Right renal cortex interstitium (tissue), 3 donors: ENCODE measurements at regions not wholly inside any gene's neighbourhood (a gene's known extent, or its start where the extent isn't known, plus 50 kb on each side); places are given as distances from the start of the nearest gene placed in this dataset.

Source experiments
- DNase-seq, 3 donors: peaks; one replicate each; pipeline ENCODE4 v3.0.0-alpha.2; 2013; ENCODE audit warnings: low read depth in 3 of 3, low spot score in 2 of 3

DNA sequence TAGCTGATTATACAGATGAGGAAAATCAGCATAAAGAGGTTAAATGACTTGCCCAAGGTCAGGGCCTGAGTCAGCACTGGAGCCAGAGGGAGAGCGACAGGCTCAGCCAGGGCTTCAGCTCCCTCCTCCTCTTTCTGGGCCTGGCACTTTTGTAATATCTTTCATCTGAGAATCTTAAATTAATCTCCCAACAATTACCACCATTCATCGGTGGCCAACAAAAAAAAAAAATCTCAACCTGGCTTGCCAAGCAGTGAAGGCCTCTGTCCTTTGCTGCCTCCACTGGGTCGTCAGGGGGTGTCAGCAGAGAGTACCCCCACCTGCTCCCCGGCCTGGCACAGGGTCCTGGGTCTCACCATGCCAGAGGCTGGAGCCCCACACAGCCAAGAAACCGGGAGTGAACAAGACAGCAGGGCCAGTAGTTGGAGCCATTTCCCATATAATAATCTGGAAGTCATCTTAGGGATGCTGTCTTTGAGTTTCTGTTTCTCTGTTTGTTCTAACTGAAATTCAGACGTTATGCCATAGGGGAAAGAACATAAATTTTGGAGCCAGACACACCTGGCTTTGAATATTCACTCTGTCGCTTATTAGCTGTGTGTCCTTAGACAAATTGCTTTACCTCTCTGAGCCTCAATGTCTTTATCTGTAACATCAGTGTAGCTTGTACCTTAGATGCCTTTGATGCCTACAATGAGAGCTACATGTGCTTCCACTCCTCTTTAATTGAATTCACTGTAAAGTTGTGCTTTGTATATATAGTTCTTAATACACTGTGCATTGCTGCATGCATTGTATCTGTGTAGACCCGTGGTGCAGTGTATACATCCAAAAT, 299.9 kb upstream of the MSX2 start:
- DNase-seq = no peak

DNA sequence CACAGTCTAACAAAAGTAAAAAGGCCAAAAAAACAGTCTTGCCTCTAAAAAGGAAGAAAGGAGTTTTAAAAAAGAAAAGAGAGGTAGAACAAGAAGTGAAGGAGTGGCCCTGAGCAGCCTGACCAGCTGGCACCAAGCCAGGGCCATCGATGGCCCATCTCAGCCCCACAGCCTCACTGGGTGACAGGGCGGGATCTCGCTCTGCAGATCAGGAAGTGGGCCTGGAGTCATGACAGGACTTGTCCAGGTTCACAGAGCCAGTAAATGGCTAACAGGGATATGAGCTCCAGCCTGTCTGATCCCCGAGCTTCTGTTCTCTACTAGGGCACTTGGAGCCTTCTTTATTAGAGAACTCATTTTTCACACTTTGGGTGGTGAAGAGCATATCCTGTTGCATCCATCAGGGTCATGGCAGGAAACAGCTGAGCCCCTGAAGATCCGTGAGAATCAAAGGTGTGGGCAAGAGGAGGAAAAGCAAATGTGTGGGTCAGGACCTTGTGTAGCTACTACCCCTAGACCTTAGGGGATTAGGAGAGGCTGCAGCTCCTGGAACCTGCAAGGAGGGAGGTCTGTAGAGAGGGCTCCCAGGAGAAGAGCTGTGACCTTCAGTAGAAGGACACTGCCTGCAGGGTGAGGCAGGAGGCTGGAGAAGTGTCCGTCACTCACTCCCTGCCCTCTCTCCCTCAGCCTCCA, 299.0 kb upstream of the MSX2 start:
- no peak for DNase-seq

DNA sequence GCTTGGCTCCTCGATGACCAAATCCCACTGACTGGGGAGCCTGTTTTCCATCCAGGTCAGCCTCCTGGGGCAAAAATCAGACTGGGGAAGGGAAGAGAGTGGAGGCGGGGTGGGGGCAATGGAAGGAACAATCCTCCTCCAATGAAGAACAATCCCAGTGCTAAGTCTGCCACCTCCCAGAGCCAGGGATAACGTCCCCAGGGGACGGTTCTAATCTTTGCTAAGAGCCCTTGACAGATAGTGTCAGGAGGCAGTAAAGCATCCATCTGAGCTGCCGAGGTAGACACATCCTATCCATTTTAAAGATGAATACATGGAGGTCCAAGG, 298.5 kb upstream of the MSX2 start:
- no peak for DNase-seq

DNA sequence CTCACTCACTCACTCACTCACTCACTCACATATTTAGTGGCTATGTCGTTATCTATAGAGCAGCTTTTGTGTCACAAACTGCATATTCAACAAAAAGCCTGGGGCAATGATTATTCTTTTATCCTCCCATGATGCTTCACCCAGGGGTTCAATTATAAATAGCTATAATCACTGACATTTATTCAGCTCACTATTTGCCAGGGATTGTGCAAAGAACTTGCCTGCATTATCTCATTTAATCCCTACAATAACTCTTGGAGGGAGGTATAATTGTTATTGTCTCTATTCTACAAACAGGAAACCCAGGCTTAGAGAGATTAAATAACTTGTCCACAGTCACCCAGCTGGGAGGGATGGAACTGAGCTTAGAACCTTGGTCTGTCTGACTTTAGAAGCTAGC, 298.0 kb upstream of the MSX2 start:
- DNase-seq = no peak

DNA sequence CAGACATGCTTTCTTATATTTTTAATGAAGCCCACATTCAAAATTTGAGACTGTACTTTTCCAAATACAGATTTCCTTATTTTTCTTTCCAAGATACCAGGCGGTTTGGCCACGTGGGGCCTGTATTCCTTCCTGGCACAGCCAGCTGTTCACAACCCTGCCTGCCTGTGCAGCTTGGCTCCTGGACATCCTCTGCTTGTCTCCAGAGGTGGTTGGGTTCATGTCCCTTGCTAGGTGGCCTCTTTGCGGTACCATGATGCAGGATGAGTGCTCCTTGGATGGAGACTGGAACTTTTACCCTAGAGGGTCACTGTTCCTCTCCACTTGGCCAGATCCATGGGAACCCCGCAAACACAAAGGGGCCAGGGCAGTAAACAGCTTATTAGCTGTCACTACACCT, 297.5 kb upstream of the MSX2 start:
- DNase-seq = no peak

DNA sequence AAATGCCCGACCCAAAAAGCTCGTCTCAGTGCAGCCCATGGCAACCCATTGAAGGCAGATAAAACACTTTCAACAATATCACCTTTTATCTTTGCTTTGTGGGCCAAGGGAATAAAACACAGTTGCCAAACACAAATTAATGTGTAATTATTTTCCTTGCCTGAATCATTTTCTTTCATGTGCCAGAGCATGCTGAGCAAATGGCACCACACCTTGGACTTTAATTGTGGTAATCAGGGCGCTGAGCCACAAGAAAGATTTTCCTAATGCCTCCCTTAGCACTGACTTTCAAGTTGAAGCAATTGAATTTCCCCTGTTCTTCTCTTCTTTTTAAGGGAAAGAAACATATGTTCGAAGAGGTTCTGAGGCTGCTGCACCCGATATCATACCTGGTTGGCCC, 297.1 kb upstream of the MSX2 start:
- DNase-seq = no peak

DNA sequence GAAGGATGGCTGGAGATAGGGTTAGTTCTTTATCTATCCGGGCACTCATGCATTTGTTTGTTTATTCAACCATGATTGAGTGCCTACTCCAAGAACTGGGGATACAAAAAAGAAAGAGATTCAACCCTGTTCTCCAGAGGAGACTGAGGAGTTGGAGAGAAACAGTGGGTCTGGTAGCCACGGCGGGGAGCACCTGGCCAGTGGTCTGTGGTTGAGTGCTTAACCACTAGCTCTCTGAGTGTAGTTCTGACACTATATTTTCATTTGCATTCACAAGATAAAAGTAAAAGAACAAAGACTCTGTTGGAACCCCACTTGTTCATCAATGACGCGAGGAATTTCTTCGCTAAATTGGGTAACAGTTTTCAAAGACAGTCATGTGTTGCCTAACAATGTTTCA, 295.5 kb upstream of the MSX2 start:
- DNase-seq = no peak

DNA sequence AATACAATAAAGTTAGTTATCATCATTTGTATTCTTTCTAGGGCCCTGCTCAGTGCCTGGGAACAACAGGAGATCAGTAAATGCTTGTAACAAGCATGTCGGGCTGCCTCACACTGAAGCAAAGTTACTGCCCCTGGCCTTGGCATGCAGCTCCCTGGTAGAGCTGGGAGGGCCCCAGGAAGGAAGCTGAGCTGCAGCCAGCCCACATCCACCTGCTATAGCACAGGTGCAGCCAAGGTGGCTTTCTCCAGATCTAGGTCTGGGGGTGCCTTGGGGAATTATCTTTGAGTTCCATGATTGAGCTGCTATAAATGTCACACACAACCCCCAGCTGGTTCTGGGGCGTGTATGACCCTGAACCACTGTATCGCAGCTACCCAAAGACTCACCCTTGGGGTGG, 293.4 kb upstream of the MSX2 start:
- DNase-seq = no peak

DNA sequence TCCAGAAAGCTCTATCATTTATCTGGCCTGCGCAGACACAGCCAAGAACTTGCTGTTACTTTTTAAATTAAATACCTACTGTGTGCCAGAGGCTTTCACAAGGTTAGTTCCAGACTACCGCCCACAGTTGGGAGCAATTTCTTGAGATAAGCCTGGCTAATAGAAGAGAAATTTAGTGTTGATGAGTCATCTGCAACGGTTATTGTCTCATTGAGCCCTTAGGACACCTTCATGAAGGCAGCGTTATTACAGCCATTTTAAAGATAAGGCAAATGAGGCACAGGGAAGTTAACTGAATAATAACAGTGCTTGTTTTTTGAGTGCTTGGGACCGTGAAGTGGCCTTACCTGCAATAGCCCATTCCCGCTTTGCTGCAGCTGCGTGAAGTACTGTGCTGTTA, 292.9 kb upstream of the MSX2 start:
- DNase-seq = no peak

DNA sequence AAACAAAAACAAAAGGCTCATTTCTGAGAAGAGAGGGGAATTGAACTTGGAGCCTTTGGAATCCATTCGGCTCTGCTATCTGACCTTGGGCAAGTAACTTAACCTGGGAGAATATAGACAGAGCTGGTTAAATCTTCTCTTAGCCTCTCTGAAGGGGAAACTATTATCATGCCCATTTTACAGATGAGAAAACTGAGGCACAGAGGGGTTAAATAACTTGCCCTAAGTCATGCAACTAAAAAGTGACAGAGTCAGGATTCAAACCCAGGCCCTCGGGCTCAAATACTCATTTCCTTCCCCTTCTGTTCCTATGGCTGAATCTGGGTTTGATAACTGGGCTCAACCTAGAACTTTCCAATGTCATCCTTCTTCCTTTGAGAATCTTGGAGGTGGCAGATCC, 291.3 kb upstream of the MSX2 start:
- DNase-seq = no peak

DNA sequence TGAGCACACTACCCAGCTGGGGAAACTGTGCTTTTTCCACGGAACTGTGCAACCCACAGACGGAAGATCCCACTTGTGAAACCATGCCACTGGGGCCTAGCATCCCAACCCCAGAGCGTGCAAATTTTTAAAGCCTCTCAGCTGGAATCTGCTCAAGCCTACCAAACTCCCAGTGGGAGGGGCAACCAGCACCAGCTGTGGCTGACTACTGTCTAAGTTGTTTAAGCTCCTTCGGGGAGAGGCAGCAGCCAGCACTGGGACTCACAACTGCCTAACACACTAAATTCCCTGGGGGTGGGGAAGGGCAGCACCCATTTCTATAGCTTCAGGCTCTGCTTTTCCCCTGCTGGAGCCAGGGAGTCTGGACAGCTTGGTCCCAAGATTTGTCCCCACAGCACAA, 287.6 kb upstream of the MSX2 start:
- DNase-seq = no peak

DNA sequence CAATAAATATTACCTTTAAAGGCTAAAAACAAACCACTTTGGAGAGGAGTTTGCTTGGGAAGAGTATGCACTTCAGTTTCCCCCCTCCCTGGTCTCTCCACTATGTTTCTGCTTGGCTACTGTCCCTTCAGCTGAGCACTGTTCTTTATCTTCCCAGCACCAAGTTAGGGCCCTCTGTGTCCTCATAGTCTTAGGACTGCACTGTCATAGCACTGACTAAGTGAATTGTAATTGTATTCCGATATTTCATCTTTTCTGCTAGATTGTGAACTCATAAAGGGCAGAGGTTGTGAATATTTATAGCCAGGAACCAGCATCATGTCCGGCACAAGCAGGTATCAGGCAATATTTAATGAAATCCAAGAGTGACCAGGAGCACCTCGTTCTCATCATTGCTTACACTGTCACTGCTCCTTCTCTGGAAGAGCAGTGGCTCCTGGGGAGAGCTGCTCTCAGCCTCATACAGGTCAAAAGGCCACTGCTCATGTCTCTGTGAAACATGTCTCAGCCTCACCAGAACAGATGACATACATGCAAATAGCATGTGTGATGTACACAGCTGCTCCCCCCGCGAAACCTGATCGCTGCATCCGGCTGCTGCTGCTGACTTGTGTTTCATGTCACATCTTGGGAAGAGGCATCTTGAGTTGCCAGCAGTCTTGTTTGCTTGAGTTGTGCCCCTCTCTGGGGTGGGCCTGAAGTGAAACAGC, 279.7 kb upstream of the MSX2 start:
- DNase-seq = no peak

DNA sequence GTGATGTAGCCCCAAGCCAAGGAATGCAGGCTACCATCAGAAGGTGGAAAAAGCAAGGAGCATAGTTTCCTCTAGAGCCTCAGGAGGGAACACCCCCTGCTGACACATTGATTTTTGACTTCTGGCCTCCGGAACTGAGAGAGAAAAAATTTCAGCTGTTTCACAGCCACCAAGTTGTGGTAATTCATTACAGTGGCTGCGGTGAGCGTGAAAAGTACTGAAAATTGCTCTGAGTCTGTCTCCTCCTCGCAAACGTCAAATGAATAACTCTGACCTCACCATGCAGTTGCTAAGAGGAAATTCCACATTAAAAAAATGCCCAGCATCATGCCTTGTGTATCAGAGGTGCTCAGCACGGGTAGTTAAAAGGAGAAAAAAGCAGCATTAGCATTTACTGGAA, 277.9 kb upstream of the MSX2 start:
- DNase-seq = no peak

DNA sequence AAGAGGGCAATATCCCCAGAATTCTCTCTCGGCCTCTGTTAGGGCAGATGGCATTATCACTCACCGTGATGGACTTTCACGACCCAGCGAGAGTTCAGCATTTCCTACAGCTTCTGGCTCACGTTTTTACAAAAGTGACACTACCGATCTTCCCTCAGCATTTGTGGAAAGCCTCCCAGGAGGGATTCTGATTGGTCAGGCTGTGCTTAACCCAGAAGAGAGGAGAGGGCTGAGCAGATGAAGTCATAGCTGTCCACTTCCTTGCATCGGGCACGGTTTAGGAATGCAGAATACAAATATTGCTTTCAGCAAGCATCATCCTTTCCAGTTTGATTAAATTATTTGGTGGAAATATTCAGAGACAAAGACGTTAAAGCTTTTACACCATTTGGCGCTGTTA, 277.4 kb upstream of the MSX2 start:
- DNase-seq = no peak

DNA sequence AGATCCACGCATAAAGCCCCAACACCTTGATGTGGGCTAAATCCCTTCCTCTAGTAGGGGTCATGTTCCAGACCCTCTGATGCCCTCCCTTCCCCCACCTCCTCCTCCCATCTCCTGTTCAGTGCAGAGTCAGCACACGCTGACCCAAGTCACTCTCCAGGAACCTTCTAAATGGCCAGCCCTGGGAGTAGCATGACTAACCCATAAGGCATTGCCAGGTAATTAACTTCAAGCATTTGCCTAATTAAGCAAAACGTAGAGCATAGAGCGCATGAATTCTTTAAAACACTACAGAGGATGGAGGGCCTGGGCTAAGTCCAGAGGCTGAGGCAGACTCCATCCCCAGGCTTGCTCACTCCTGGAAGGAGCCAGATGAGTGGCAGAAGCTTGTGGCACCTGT, 276.3 kb upstream of the MSX2 start:
- DNase-seq = no peak

DNA sequence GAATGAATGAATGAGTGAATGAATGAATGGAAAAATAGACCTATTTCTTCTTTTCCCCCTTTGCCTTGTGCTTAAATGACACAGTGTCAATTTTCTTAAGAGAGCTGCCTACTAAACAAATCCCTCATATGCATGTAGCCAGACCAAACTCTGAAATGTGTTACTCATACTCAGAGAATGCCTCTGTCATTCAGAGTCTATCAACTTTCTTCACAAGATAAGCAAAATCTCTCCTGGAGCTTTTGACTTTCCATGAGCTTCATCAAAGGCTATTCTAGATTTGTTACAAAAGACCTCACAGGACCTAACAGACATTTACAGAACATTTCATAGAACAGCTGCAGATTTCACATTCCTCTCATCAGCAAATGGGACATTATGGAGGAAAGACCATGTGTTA, 275.7 kb upstream of the MSX2 start:
- DNase-seq = no peak

DNA sequence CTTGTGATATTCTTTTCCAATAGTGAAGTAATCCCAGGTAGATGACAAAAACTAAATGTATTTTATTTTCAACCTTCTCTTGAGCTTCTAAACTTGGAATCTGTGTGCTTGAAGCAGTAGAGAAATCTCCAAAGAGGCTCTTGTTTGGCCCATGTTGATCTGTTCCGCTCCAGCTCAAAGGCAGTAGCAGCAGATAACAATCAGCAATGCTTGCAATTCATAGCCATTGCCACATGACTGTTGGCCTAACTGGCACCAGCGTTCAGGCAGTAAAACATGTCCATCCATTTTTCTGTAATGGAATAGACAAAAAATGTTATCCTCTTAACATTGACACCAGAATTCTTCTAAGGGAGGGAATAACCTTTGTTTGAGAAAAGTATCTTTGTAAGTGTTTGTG, 270.7 kb upstream of the MSX2 start:
- no peak for DNase-seq

DNA sequence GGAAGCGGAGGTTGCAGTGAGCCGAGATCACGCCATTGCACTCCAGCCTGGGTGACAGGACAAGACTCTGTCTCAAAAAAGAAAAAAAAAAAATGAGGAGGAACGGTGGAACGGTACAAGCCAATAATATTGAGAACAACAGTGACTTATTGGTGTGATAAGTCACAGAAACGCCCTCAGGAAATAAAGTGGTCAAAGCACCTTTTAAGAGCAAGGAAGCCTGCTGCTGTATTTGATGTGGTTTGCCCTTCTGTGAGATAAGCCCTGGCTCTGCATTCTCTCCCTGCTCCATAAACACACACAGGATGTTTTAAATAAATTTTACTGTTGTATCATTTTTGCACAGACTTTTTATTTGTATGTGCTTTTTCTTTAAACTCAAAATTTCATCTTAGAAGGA, 269.9 kb upstream of the MSX2 start:
- DNase-seq = no peak

DNA sequence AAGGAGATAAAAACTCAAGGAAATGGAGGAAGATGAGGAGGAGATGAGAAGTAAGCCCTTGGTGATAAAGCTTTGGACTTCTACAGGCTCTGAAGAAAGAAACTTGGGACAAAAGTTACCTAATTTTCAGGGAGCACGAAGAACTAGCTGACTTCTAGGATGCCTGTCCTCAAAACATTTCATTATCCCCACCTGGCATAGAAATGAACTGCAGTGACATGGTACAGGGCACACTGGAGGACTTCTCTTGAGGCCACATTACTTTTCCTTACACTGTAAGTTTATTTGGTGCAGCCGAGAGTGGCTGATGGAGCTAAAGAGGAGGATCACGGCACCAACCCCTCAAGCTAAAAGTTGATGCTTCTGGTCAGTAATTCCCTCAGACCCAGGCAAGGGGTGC, 269.5 kb upstream of the MSX2 start:
- no peak for DNase-seq

DNA sequence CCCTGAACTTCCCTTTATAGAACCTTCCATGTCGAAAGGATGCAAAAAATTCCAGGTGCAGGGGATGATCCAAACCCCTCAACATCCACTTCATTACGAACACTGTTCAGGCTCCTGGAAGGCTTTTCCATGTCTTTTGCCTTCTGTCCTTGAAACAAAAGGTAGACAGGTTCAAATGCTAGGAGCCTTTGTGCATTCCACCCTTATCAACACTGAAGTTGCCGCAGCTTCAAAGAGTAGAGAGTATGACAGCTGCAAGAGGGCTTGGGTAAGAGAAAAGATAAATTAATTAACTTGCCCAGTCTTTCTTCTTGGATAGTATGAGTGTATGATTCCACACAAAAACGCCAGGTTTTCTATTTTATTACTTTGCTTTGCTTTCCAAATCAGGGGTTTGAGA, 269.1 kb upstream of the MSX2 start:
- no peak for DNase-seq

DNA sequence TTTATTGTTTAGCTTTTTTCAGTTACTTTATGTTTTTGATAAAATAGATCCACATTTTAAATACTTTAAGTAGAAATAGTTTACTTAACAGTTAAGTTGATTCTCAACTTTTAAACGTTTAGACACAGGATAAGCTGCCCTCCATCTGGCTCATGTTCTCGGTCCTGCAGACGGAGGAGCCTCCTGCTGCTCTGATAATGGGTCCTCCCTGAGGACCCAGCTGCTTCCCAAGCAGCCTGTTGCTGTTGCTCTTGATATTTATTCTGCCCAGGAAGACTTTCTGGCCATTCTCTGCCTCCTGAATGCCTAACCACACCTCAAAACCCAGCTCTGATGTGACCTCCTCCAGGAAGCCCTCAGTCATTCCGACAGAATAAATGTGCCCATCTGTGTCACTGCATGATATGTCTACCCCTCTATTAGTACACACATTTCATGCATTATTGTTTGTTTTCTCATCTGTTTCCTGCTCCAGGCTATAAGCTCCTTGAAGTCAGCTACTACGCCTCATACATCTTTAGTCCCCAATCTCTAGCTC, 267.2 kb upstream of the MSX2 start:
- no peak for DNase-seq
